ENCODE measurements at regions not wholly inside any gene's neighbourhood (a gene's known extent, or its start where the extent isn't known, plus 50 kb on each side); places are given as distances from the start of the nearest gene placed in this dataset.

DNA sequence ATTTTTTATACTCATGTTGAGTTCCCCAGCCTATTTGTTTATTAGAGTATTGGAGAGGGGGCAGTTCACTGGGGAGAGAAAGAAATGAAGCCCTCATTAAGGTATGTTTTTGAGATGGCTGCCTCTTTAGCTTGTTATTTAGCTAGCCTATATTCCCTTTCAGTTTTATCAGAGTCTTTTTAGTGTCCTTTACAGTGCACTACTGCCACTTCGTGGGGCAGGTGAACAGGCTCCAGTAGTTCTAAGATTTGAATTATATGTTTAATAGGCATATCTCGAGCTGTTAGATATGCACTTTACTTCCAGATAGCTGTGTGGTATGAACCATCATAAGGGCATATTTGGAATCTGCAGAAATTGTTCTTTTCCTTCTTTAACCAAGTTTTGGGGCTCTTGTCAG is 482.2 kb downstream of the KDM5D start:
- Histone ChIP-seq H3K9me3 (no peaks in the 10 kb centered on the region), H3K27me3 (no peaks in the 10 kb centered on the region), H3K36me3 (no peaks in the 10 kb centered on the region), H3K27ac (no peak overlapping the region), H3K4me1 (no peaks in the 10 kb centered on the region), H3K4me3 (no peak overlapping the region)
- TF ChIP-seq, protein P1, sequence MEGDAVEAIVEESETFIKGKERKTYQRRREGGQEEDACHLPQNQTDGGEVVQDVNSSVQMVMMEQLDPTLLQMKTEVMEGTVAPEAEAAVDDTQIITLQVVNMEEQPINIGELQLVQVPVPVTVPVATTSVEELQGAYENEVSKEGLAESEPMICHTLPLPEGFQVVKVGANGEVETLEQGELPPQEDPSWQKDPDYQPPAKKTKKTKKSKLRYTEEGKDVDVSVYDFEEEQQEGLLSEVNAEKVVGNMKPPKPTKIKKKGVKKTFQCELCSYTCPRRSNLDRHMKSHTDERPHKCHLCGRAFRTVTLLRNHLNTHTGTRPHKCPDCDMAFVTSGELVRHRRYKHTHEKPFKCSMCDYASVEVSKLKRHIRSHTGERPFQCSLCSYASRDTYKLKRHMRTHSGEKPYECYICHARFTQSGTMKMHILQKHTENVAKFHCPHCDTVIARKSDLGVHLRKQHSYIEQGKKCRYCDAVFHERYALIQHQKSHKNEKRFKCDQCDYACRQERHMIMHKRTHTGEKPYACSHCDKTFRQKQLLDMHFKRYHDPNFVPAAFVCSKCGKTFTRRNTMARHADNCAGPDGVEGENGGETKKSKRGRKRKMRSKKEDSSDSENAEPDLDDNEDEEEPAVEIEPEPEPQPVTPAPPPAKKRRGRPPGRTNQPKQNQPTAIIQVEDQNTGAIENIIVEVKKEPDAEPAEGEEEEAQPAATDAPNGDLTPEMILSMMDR (IDR thresholded peaks at IDR 0.05), result no peak
- FAIRE-seq (no peak), DNase-seq (no peak), ATAC-seq (no peak)
- intact Hi-C loops (cut with DNase I), result no loop called here
- WGBS, 2 donors, result 26% methylated on average over 2 of the region's 2 CpGs; no CpG with 5 or more reads in 1 of the 2 donors

DNA sequence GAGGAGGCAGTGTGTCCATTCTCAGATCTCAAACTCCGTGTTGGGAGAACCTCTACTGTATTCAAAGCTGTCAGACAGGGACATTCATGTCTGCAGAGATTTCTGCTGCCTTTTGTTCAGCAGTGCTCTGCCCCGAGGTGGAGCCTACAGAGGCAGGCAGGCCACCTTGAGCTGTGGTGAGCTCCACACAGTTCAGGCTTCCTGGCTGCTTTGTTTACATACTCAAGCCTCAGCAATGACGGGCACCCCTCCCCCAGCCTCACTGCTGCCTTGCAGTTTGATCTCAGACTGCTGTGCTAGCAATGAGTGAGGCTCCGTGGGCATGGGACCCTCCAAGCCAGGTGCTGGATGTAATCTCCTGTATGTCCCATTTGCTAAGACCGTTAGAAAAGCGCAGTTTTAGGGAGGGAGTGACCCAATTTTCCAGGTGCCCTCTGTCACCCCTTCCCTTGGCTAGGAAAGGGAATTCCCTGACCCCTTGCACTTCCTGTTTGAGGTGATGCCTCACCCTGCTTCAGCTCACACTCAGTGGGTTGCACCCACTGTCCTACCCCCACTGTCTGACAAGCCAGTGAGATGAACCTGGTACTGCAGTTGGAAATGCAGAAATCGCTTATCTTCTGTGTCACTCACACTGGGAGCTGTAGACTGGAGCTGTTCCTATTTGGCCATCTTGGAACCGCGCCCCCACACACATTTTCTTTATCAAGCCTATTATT is 458.9 kb upstream of the HSFY2 start:
- H3K4me1 ChIP-seq, result no peaks in the 10 kb centered on the region
- no peaks in the 10 kb centered on the region for H3K36me3 ChIP-seq
- no peak for FAIRE-seq
- TF ChIP-seq, protein P1 (IDR thresholded peaks at IDR 0.05), result no peak
- ATAC-seq, result no peak
- H3K9me3 ChIP-seq, result no peaks in the 10 kb centered on the region
- no peak for DNase-seq
- no peak overlapping the region for H3K27ac ChIP-seq
- WGBS, 2 donors, result 37% methylated on average over 9 of the region's 9 CpGs; no CpG with 5 or more reads in 1 of the 2 donors
- no peak overlapping the region for H3K4me3 ChIP-seq
- intact Hi-C loops (cut with DNase I), result no loop called here
- no peaks in the 10 kb centered on the region for H3K27me3 ChIP-seq

DNA sequence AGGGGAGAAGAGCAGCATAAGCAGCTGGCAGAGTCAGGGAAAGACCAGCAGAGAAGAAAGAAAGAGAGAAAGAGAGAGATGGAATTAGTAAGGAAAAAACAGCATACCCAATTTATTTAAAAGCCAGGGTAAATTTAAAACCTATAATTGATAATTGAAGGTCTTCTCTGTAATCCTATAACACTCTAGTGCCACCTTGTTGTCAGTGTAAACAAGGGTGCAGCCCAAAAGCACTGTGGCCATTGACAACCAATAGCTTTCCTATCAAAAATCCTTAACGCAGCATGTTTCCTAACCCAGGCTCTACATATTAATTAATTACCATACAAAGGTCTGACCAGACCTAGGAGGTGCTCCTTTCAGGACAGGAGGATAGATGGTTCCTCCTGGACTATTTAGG is 447.2 kb upstream of the HSFY2 start:
- Histone ChIP-seq H3K27me3 (no peaks in the 10 kb centered on the region), H3K4me3 (no peak overlapping the region), H3K27ac (no peak overlapping the region), H3K36me3 (no peaks in the 10 kb centered on the region), H3K9me3 (no peaks in the 10 kb centered on the region), H3K4me1 (no peaks in the 10 kb centered on the region)
- no peak for FAIRE-seq
- intact Hi-C loops (cut with DNase I), result no loop called here
- TF ChIP-seq, protein P1 (IDR thresholded peaks at IDR 0.05), result no peak
- ATAC-seq, result no peak
- no peak for DNase-seq
- 39% methylated on average over 1 of the region's 1 CpG; no CpG with 5 or more reads in 1 of the 2 donors for WGBS, 2 donors

DNA sequence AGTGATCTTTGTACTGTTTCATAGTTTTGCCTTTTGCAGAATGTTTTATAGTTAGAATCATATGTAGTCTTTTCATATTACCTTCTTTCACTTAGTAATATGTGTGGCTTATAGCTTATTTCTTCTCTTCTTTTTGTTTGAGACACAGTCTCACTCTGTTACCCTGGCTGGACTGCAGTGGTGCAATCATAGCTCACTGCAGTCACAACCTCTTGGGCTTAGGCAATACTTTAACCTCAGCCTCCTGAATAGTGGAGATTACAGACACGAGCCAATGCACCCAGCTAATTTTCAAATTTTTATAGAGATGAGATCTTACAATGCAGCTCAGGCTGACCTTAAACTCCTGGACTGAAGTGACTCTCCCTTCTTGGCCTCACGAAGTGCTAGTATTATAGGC is 435.4 kb upstream of the HSFY2 start:
- intact Hi-C loops (cut with DNase I), result no loop called here
- no peaks in the 10 kb centered on the region for H3K27me3 ChIP-seq
- no peaks in the 10 kb centered on the region for H3K4me1 ChIP-seq
- FAIRE-seq (no peak), ATAC-seq (no peak), DNase-seq (no peak)
- TF ChIP-seq, protein P1 (IDR thresholded peaks at IDR 0.05), result no peak
- no peaks in the 10 kb centered on the region for H3K9me3 ChIP-seq
- no peak overlapping the region for H3K4me3 ChIP-seq
- no peaks in the 10 kb centered on the region for H3K36me3 ChIP-seq
- H3K27ac ChIP-seq, result no peak overlapping the region
- 50% methylated on average over 2 of the region's 2 CpGs; no CpG with 5 or more reads in 1 of the 2 donors for WGBS, 2 donors

DNA sequence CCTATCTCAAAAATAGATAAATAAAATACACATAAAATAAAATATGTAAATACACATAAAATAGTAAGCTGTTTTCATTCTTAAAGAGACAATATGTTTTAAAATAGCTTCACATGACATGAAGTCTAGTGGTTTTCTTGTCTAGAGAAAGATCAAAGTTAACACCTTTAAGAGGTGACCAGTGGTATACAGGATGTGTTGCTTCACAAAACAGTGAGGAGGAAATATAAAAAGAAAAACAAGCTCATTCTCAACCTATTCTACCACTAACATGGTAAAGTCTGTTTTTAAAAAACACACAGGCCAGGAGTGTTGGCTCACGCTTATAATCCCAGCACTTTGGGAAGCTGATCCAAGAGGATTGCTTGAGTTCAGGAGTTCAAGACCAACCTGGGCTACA is 433.5 kb upstream of the HSFY2 start:
- Histone ChIP-seq H3K36me3 (no peaks in the 10 kb centered on the region), H3K27me3 (no peaks in the 10 kb centered on the region), H3K4me3 (no peak overlapping the region), H3K9me3 (no peaks in the 10 kb centered on the region), H3K4me1 (no peaks in the 10 kb centered on the region), H3K27ac (no peak overlapping the region)
- no peak for FAIRE-seq
- TF ChIP-seq, protein P1 (IDR thresholded peaks at IDR 0.05), result no peak
- WGBS, 2 donors, result 69% methylated on average over 1 of the region's 1 CpG; no CpG with 5 or more reads in 1 of the 2 donors
- no peak for DNase-seq
- intact Hi-C loops (cut with DNase I), result no loop called here
- no peak for ATAC-seq

All from pancreas (tissue), 10 donors.